Stimulated activated CD4-positive, alpha-beta T cell treated with anti-CD3 and anti-CD28 coated beads, Interleukin-4, amount 100 ng/mL, for 48 hours (primary cell): ENCODE measurements at regions not wholly inside any gene's neighbourhood (a gene's known extent, or its start where the extent isn't known, plus 50 kb on each side); places are given as distances from the start of the nearest gene placed in this dataset.

Experiments
- DNase-seq, 2 donors: peaks; one replicate each; pipeline ENCODE4 v3.0.0-alpha.2; 2020; ENCODE audit warnings: low read depth in 2 of 2

- DNase-seq, result no peak
These were observed 52.5 kb upstream of the TTC29 start for GRCh38 chr4:146998157-146998556.

GRCh38 chr4:147003956-147004809, 58.5 kb upstream of the TTC29 start:
- no peak for DNase-seq

DNA sequence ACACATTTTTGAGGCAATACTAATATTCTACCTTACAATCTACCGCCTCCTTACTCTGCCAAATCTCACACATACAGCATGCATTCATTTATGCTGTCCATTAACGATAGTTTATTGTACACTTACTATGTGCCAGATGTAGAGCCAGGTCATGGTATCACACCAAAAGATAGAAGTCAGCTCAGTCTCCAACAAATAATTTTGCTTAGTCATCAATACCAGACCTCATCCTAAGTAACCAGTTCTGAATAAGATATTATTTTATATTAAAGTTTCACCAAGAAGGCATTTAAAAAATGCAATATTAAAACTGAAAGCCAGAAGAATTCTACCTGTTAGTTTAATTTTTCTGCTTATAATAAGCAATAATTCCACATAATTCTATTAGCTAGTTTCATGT, 60.6 kb upstream of the TTC29 start:
- no peak for DNase-seq

DNA sequence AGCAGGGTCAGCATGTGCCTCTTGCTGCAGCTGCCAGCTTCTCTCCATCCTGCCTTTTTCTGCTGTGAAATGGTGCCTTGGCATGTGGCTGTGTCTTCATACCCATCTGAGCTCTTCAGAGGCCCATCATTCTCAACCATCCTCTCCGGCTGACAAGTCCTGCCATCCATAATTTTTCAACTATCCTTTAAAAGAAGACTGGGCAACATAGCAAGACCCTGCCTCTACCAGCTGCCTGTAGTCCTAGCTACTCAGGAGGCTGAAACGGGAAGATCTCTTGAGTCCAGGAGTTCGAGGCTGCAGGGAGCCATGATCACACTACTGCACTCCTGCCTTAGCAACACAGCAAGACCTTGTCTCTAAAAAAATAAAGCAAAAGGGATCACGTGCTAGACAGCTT, 64.2 kb upstream of the TTC29 start:
- no peak for DNase-seq

DNA sequence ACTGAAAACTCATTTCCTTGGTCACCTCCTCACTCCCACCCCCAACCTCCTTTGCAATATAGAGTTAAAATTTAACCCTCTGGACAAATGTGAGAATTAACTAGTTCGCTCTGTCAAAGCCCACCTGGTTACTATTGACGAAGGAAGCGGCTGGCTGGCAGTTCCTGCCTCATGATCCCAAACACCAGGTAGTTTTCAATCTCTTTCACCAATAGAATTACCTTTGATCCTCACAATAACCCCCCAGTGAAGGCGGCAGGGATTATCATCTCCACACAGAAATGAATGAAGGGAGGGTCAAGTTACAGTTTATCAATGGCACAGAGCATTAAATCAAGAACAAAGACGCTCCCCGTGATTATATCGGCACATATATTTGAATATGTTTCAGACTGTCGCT, 65.7 kb upstream of the TTC29 start:
- no peak for DNase-seq

DNA sequence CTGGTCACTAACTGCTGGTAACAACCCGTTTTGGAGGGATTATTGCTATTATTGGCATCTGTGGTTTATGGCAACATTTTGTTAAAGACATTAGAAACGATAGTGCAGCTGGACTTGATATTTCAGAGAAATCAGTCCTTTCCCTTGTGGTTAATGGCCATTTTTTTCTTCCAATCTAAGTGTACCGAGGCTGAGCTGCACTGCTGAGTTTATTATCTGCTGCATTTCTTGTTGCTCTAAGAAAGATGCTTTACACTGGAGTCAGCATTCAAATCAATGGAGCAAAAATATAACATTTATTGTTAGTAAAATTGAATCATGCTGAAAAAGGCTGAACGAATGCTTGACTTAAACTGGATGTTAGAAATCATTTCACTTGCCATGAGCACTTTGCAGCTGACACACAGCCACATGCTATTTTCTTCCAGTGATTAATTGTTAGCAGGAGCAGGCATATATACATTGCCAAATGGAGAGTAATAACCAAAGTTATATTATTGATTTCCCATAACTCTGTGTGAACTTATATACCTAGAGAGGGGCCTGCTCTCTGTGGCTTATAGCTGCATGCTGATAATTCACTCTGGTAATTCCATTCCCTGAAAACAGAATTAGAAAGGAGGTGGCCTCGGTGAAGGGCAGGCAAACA, 66.5 kb upstream of the TTC29 start:
- DNase-seq, result no peak

GRCh38 chr4:147014946-147015345, 69.3 kb upstream of the TTC29 start:
- DNase-seq, result no peak

GRCh38 chr4:147015491-147015890, 69.8 kb upstream of the TTC29 start:
- DNase-seq, result no peak

DNA sequence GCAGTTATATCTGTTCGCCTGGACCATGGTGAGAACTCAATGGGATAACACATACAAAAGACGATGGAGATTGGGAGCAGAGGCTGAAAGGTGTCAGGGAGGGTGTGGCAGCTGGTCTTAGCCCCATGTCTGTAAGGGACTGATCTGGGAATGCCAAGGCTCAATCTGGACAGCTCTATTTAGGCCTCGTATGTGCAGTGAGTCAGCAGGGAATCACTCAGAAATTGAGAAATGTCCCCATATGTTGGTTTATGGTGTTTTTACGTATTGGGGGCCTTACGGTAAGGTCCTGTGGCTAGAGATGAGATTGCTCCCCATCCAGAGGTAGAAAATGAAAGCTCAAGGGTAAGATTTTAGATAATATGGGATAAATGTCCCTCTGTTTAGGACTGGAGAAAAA, 71.4 kb upstream of the TTC29 start:
- DNase-seq, result no peak

DNA sequence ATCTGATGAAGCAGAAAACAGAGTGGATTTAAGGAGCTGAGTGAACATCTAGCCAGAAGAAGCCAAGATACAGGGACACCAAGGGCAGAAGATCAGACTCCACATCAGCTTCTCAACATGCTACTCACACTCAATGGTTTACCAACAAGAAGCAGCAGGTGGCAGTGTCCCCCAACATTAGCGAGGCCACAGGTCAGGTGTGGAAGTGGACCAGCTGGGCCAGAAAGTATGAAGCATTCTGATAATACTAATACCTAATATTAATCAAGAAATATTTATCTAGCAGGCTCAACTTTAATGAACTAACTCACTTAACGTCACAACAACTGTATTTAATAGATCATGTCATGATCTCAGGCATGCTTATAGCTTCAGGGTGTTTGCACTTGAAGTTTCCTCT, 73.4 kb upstream of the TTC29 start:
- DNase-seq, result peak; percentile 26 to 41

GRCh38 chr4:147020456-147020855, 74.8 kb upstream of the TTC29 start:
- DNase-seq, result no peak

DNA sequence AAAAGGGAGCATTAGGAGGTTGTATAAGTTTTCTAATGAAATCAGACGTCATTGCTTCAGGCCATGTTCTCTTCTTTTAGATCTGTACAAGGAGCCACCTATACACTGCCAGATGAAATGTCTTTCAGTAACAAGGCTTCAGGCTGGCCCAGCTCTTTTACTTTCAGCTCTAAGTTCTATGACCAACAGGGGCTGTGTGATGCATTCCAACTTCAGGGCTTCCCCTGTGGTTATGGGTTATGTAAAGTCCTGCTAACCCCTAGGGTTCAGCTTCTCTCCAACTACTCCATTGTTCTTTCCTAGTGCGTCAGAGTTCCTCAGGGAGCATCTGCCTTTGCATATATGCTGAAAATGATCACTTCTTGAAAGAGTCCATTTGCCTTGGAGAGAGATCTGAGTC, 79.4 kb upstream of the TTC29 start:
- no peak for DNase-seq

DNA sequence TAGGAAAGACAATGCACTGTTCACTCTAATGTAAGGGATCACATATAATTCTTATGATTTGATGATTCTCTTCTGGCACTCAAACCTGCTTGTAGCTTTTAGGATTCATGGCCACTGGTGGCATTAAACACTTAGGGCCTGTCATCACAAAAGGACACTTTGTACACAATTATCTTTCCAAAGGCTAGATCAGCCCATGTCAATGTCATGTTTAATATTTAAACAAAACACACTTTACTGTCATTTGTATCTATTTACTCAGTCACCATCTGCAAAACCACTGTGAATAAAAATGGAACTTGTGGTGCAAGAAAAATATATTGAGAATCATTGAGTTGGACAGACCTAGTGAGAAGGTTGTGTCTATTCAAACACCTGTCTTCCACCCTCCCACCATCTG, 83.6 kb upstream of the TTC29 start:
- no peak for DNase-seq

GRCh38 chr4:147034372-147034771, 88.7 kb upstream of the TTC29 start:
- no peak for DNase-seq

GRCh38 chr4:147037069-147037468, 91.4 kb upstream of the TTC29 start:
- no peak for DNase-seq

GRCh38 chr4:147039976-147040575, 94.4 kb upstream of the TTC29 start:
- no peak for DNase-seq

DNA sequence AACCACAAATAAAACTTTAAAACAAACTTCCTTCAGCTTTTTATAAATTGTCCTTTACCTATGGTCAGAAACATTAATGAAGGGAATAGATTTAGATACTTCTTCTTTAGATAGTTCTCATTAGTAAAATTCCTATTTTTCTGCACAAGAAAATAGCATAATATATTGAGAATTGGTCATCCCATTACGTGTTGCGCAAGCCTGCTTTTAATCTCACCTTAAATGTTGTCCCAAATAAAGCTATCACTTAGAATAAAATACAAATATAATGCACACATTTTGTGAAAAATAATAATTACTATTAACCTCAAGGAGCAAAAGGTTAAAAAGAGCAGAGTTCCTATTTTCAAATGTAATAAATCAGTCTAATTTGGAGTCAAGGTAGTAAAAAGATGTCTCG, 95.2 kb upstream of the TTC29 start:
- no peak for DNase-seq

DNA sequence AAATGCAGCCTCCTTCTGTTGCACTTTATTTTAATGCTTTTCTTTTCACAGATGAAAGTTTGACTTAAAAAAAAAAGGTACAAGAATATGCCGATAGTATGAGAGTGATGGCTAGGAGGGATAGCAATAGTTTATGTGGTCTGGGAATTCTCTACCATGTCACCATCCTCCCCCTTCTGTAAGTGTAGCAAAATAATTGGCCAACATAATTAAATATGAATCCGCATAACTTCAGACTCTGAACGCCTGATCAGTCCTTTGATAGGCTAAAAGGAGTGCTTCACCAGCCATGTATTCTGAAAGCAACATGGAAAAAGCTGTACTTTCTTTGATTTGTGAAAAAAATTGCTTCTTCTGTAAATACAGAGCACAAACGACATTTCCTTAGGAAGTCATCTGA, 95.7 kb upstream of the TTC29 start:
- DNase-seq, result no peak

DNA sequence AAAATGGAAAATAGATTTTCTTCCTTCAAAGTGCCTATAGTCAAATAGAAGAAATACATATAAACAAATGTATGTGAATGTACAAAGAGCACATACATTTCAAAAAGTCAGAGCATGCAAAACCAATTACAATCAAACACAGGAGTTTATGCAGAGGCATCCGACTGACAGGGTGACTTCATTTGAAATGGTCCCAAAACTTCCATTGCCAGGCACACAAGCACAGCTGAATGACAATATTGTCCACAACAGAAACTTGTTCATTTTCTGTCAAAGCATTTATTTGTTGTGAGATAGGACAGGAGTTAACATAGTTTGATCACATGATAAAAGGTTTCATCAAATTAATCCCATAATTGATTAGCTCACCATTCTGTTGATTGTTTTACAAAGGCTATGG, 96.4 kb upstream of the TTC29 start:
- DNase-seq, result no peak

DNA sequence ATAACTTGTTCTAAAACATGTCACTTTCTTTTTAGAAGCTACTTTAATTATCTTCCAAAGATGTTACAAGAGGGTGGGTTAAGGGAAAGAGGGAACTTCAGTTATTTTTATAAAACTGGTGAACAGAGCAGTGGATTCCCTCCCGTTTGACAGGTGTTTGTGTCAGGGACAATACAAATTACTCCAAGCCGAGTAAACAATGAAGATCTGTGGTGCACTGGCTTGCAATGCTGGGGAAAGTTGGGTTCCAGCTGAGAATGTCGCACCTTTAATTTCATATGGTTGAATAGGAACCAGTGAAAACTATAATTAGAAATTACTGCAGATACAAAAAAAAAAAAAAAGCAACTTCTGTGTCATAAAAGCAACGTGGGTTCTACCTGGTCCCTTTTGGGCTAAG, 98.6 kb upstream of the TTC29 start:
- no peak for DNase-seq

DNA sequence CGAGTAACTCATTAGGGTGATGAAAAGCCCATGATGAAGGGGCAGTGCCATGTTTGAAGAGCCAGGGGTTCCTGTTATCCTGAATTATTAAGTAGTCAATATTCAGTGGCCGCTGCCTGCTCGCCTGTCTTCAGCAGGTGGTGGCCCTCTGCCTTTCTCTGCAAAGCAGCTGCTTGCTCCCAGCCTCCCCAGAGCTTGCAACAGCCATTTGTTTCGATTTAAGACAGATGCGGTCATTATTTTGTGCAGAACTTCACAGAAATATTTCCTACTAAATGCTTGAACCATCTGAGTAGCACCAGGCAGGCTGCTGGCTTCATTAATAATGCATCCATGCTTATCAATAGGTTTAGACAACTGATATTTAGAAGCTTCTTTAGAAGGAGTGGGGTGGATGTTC, 104.3 kb upstream of the TTC29 start:
- no peak for DNase-seq

- no peak for DNase-seq
These were observed 104.7 kb upstream of the TTC29 start for GRCh38 chr4:147050356-147050765.

- DNase-seq, result no peak
These were observed 106.7 kb upstream of the TTC29 start for GRCh38 chr4:147052361-147052760.
